Omental fat pad (tissue), 3 donors: ENCODE measurements at regions not wholly inside any gene's neighbourhood (a gene's known extent, or its start where the extent isn't known, plus 50 kb on each side); places are given as distances from the start of the nearest gene placed in this dataset.

Experiments used
- ATAC-seq: fragments of 150-250 bp; one replicate; pipeline ENCODE4 v1.9.1; 2016; ENCODE audit warnings: mild to moderate bottlenecking, moderate library complexity; ENCODE audit not compliant: low FRiP score
- DNase-seq: peaks from one replicate; pipeline ENCODE4 v3.0.0-alpha.2; 2019; ENCODE audit warnings: low spot score
- CTCF ChIP-seq, 3 donors: fragments of 450-650 bp; IDR thresholded peaks; one replicate each; pipeline ENCODE4 v1.5.1; 2016 to 2017; ENCODE audit warnings: antibody characterized with exemption in 3 of 3, mild to moderate bottlenecking in 3 of 3, moderate library complexity in 2 of 3

DNA sequence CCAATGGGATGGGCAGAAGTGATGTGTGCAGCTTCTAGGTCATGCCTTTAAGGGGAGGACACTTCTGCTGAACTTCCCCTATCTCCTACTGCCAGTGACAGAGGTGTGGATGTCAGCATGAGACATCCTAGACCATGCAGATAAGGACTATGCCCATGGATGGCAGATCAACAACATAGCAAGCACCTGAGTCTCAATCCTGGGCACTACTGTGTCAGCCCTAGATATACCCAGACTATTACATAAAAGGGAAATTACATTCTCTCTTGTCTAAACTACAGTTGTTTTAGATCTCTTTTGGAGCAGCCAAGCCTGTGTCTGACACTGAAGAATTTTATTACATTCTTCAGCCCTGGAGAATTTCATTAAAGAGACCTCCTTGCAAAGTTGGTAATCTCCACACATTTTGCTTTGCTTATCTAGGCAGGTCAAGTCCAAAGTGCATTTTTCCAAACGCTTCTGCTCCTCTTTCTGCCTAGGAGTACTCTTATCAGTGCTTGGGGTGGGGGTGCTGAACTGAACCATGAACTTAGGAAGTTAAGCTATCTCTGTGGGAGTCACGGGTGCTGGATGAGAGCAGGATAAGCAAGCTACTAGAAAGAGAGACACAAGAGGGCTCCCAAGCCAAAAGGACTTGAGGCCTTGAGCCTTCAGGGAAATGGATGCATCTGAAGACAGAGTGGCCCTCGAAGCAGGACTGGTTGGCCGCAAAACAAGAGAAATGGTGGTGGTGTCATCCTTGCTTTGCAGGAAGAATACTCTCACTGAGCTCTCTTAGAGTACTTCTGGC, 95.2 kb upstream of the SPRED2 start:
- TF ChIP-seq CTCF (IDR thresholded peaks at IDR 0.05), result no peak
- ATAC-seq (no peak), DNase-seq (no peak)

GRCh38 chr2:65525616-65526231, 93.3 kb upstream of the SPRED2 start:
- DNase-seq, result no peak
- no peak for TF ChIP-seq CTCF (IDR thresholded peaks at IDR 0.05)
- no peak for ATAC-seq

GRCh38 chr2:65522922-65523321, 90.5 kb upstream of the SPRED2 start:
- no peak for ATAC-seq
- TF ChIP-seq CTCF (IDR thresholded peaks at IDR 0.05), result no peak
- DNase-seq, result no peak

DNA sequence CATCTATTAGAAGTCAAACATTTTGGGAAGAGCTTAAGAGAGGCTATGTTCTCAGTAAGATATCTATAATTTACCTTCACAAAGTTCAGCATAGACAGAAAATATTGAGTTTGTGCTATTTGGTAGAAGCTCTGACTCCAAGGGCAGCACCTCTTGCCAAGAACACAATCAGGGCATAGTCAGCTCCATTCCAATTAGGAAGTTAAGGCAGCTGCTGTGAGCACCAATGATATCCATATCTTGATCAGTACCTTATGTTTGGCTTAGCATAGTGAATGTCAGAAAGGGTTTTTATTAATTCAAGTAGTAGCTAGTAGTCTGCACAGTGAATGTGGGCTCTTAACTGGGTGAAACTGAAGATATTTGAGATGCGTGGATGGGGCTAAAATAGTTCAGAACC, 86.4 kb upstream of the SPRED2 start:
- no peak for ATAC-seq
- no peak for TF ChIP-seq CTCF (IDR thresholded peaks at IDR 0.05)
- DNase-seq, result no peak

DNA sequence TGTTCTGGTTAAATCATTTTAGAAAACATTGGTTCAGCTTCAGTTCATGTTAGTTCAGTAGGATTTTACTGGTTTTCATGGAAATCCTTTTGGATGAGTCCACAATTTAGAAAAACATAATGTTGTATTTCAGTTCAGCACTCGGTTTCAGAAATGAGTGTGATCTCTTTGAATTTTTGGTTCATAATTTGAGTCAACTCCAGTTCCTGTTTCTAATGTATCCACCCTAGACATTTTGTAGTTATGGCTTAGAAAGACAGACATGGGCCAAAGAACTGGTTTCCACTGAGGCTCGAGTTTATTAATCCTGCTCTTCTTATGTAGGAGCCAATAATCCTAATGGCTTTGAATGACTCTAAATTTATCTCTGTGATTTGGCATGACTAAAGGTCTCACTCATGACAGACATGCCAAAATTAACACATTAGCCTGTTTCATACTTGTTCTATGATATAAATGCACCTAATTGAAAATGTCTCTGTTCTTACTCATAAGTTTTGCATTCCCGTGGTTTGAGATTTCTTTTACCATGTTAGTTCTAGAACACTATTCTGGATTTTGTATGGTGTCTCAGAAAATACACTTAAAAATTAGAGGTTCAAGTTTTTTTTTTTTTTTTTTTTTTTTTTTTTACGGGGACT, 82.3 kb upstream of the SPRED2 start:
- no peak for DNase-seq
- no peak for TF ChIP-seq CTCF (IDR thresholded peaks at IDR 0.05)
- no peak for ATAC-seq

DNA sequence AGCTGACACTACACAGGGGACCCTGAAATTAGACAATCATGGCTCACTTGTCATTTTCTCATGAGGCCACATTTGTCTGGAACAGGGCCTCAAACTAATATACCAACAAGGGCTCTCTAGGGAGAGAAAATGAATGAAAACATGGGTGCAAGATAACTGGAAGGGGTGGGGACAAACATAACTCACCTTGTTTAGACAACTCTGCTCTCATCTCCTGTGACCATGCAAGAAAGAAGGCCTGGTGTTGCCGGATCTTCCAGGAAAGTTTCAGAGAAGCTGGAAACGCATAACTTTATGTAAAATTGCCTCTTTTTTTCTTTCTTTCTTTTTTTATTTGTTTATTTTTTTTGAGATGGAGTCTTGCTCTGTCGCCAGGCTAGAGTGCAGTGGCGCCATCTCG, 80.4 kb upstream of the SPRED2 start:
- DNase-seq (no peak), ATAC-seq (no peak)
- TF ChIP-seq CTCF (IDR thresholded peaks at IDR 0.05), result no peak
